Endodermal cell (in vitro differentiated cells): ENCODE measurements at regions not wholly inside any gene's neighbourhood (a gene's known extent, or its start where the extent isn't known, plus 50 kb on each side); places are given as distances from the start of the nearest gene placed in this dataset.

Experiments used
- DNase-seq: peaks from one replicate; pipeline ENCODE4 v3.0.0-alpha.2; 2017
- H3K27ac ChIP-seq: 2 replicates; pipeline ENCODE4 v1.5.1; 2013; ENCODE audit warnings: mild to moderate bottlenecking, low read depth, low read length, moderate library complexity
- H3K27me3 ChIP-seq: 2 replicates; pipeline ENCODE4 v1.6.1; 2013; ENCODE audit warnings: mild to moderate bottlenecking, low read length, moderate library complexity; ENCODE audit not compliant: insufficient read depth, control insufficient read depth, poor library complexity, severe bottlenecking
- H3K36me3 ChIP-seq: 2 replicates; pipeline ENCODE4 v1.7.0; 2013; ENCODE audit warnings: mild to moderate bottlenecking, low read length, moderate library complexity; ENCODE audit not compliant: control insufficient read depth, insufficient read depth
- H3K4me1 ChIP-seq: one replicate; pipeline ENCODE4 v1.7.0; 2013; ENCODE audit warnings: low read length; ENCODE audit not compliant: control insufficient read depth, insufficient read depth
- H3K4me3 ChIP-seq: 2 replicates; pipeline ENCODE4 v1.5.1; 2013; ENCODE audit warnings: mild to moderate bottlenecking, low read length, moderate library complexity
- H3K9ac ChIP-seq: 2 replicates; pipeline ENCODE4 v1.6.1; 2013; ENCODE audit warnings: mild to moderate bottlenecking, low read length, moderate library complexity; ENCODE audit not compliant: poor library complexity, severe bottlenecking; ENCODE audit errors: extremely low read depth
- H3K9me3 ChIP-seq: 2 replicates; pipeline ENCODE4 v1.6.1; 2013; ENCODE audit warnings: mild to moderate bottlenecking, low read length, moderate library complexity; ENCODE audit not compliant: control insufficient read depth
- H3K27ac Mint-ChIP-seq: 2 replicates; pipeline ENCODE4 v1.8.0; 2020; ENCODE audit warnings: mixed read lengths
- H3K27me3 Mint-ChIP-seq: 2 replicates; pipeline ENCODE4 v1.8.0; 2021; ENCODE audit warnings: mild to moderate bottlenecking, mixed read lengths; ENCODE audit not compliant: insufficient read depth
- H3K36me3 Mint-ChIP-seq: 2 replicates; pipeline ENCODE4 v1.8.0; 2020; ENCODE audit warnings: low read depth, mixed read lengths
- H3K4me1 Mint-ChIP-seq: 2 replicates; pipeline ENCODE4 v1.8.0; 2020; ENCODE audit warnings: mixed read lengths
- H3K4me3 Mint-ChIP-seq: 2 replicates; pipeline ENCODE4 v1.8.0; 2020; ENCODE audit warnings: mild to moderate bottlenecking, moderate library complexity, mixed read lengths
- H3K9me3 Mint-ChIP-seq: 2 replicates; pipeline ENCODE4 v1.8.0; 2020; ENCODE audit warnings: mild to moderate bottlenecking, mixed read lengths
- CTCF ChIP-seq: fragments of 200-600 bp; sonication (generic); conservative IDR thresholded peaks from 2 replicates; pipeline ENCODE4 v1.5.0; 2021; ENCODE audit warnings: antibody characterized with exemption, mild to moderate bottlenecking
- WGBS, 2 experiments: methylation state at CpG; one replicate each; pipeline versions ENCODE4 v1.1.5 to v1.1.7; 2013; ENCODE audit warnings: missing lambda C conversion rate in 2 of 2, mixed read lengths in 1 of 2; ENCODE audit not compliant: insufficient coverage in 1 of 2, insufficient read length in 1 of 2; 5-methylcytosine and 5-hydroxymethylcytosine counted together

DNA sequence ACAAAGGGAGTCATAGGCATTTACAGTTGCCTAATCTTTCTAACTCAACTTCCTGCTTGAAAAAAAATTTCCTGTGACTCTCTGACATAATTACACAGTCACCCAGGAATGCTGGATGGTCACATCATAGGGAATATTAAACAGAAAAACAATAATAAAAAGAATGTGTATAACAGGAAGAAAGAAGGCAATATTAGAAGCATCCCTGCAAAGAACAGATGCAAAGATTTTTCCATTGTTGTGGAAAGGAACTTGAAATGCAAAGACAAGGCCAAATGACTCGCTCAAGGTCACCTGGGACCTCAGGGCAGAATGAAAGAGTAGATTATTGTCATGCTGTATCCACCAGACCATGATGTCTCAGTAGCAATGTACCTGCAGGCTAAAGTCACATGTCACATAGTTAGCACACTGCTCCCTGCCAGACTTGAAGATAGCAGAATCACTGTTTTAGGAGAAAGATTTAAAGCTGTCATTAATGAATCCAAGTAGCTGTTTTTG lies 184.3 kb downstream of the CYYR1 start:
- 83% methylated on average over 1 of the region's 1 CpG for WGBS, 2 experiments
- no peaks in the 10 kb centered on the region for H3K36me3 ChIP-seq
- Mint-ChIP-seq H3K4me3 (no peak overlapping the region), H3K36me3 (no peaks in the 10 kb centered on the region), H3K4me1 (peaks cover 15% of the 10 kb centered on the region), H3K27ac (no peak overlapping the region), H3K27me3 (peaks cover 3% of the 10 kb centered on the region), H3K9me3 (no peaks in the 10 kb centered on the region)
- H3K4me3 ChIP-seq, result no peak overlapping the region
- TF ChIP-seq CTCF, result no peak
- H3K9me3 ChIP-seq, result no peaks in the 10 kb centered on the region
- H3K27me3 ChIP-seq, result no peaks in the 10 kb centered on the region
- no peak overlapping the region for H3K27ac ChIP-seq
- no peak overlapping the region for H3K9ac ChIP-seq
- DNase-seq, result no peak
- H3K4me1 ChIP-seq, result peaks cover 4% of the 10 kb centered on the region

- Histone ChIP-seq H3K9me3 (no peaks in the 10 kb centered on the region), H3K36me3 (no peaks in the 10 kb centered on the region), H3K27me3 (no peaks in the 10 kb centered on the region), H3K4me3 (no peak overlapping the region), H3K4me1 (no peaks in the 10 kb centered on the region), H3K9ac (no peak overlapping the region), H3K27ac (no peak overlapping the region)
- H3K27ac Mint-ChIP-seq, result no peak overlapping the region
- no peak for DNase-seq
- no peaks in the 10 kb centered on the region for H3K4me1 Mint-ChIP-seq
- H3K36me3 Mint-ChIP-seq, result no peaks in the 10 kb centered on the region
- H3K9me3 Mint-ChIP-seq, result no peaks in the 10 kb centered on the region
- no peaks in the 10 kb centered on the region for H3K27me3 Mint-ChIP-seq
- whole genome bisulfite sequencing, 2 experiments, result 96 to 100% methylated on average over 2 to 3 of the region's 3 CpGs
- no peak overlapping the region for H3K4me3 Mint-ChIP-seq
- no peak for TF ChIP-seq CTCF
These were observed 187.4 kb downstream of the CYYR1 start for GRCh38 chr21:26385721-26386120.

GRCh38 chr21:26379561-26379960 lies 193.5 kb downstream of the CYYR1 start:
- Histone ChIP-seq H3K36me3 (no peaks in the 10 kb centered on the region), H3K27me3 (no peaks in the 10 kb centered on the region), H3K4me3 (no peak overlapping the region), H3K4me1 (no peaks in the 10 kb centered on the region), H3K9me3 (no peaks in the 10 kb centered on the region), H3K9ac (no peak overlapping the region), H3K27ac (no peak overlapping the region)
- no peaks in the 10 kb centered on the region for H3K27me3 Mint-ChIP-seq
- H3K4me1 Mint-ChIP-seq, result no peaks in the 10 kb centered on the region
- no peak for DNase-seq
- H3K9me3 Mint-ChIP-seq, result no peaks in the 10 kb centered on the region
- H3K36me3 Mint-ChIP-seq, result no peaks in the 10 kb centered on the region
- H3K27ac Mint-ChIP-seq, result no peak overlapping the region
- H3K4me3 Mint-ChIP-seq, result no peak overlapping the region
- no peak for TF ChIP-seq CTCF
